ENCODE measurements at regions not wholly inside any gene's neighbourhood (a gene's known extent, or its start where the extent isn't known, plus 50 kb on each side); places are given as distances from the start of the nearest gene placed in this dataset.

GRCh38 chr9:25613709-25614108 lies 64.5 kb downstream of the TUSC1 start:
- no peak for TF ChIP-seq CTCF (conservative IDR thresholded peaks at IDR 0.05 in 1 of 2, IDR thresholded peaks at IDR 0.05 in 1 of 2; ENCODE audit: low read depth in 1 of 2, low read length in 2 of 2)
- no peak for TF ChIP-seq EZH2 (IDR thresholded peaks at IDR 0.05; ENCODE audit: low read length, missing control alignments)
